ENCODE measurements at regions not wholly inside any gene's neighbourhood (a gene's known extent, or its start where the extent isn't known, plus 50 kb on each side); places are given as distances from the start of the nearest gene placed in this dataset.

DNA sequence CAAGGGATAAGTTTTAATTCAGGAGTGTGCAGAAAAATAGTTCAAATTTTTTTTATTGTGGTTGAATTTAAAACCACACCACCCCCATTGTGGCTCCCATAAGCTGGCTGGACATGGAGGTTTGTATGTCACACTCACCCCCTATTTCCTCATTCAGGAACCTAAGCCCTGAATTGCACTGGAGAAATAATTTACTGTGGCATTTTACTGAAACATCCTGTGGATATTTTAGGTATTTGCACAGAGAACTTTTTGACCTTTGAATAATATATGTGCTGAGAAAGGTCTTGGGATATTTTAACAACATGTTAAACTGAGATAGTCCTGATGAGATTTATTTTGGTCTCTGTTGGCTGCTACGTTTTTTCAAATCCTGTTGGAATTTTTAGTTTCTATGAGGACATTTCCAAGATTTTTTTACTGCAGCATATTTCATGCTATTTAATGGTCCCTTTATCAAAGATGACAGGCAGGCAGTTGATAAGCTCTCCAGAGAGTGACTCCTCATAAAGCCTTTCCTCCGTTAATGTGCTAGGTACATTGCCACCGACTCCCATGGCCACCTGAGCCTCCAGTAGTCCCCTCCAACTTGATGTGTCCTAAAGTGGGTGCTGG is 51.2 kb upstream of the PALM2AKAP2 start:
- in situ Hi-C loops (cut with HindIII; ENCODE audit: low sequenced_read_pairs), result no loop called here

- in situ Hi-C loops (cut with HindIII; ENCODE audit: low sequenced_read_pairs), result no loop called here
Observed at GRCh38 chr9:109729513-109729912, 50.5 kb upstream of the PALM2AKAP2 start.
